Hematopoietic multipotent progenitor cell treated with erythropoietin and hydrocortisone succinate and interleukin-3 and kit ligand, for 15 days (in vitro differentiated cells): ENCODE measurements at regions not wholly inside any gene's neighbourhood (a gene's known extent, or its start where the extent isn't known, plus 50 kb on each side); places are given as distances from the start of the nearest gene placed in this dataset.
"Not testable (repeated sequence)": the region's sequence is repeated elsewhere in the genome, so short reads cannot be mapped to it uniquely, and the experiment has no call there.

Experiments
- DNase-seq: peaks from one replicate; pipeline ENCODE4 v3.0.0-alpha.2; 2015; ENCODE audit warnings: low spot score

GRCh38 chr3:197368330-197368729, 69.9 kb upstream of the DLG1 start:
- no peak for DNase-seq

DNA sequence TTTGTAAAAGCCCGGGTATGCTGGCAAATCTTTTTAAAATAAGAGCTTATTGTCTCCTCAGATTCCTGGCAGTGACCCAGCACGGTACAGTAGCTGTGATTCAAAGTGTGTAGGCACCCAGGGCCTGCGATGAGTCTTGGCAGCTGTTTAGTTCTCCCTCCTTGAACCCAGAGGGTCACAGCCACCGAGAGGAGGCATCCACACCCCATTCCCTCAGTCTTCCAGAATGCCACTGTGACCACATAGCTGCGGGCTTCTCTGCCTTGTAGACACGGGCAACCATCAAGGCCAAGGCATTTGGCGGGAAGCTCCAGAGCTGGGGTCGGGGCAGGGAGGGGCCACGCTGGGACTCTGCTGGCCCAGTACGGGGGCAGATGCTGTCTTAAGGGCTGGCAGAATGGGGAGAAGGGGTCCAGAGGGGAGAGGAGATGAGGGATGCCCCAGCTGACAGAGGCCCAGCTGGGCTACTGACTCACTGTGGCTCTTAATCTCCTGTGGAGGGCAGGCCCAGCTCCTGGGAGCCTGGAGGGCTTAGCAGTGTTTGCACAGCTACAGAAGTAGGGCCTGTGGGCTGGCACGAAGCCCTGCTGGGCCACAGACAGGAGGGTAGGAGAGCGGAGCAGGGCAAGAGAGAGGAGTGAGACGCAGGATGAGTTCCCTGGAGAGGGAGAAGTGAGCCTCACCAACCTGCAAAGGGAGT, 68.8 kb upstream of the DLG1 start:
- no peak for DNase-seq

GRCh38 chr3:197366301-197367044, 68.1 kb upstream of the DLG1 start:
- DNase-seq: no peak

DNA sequence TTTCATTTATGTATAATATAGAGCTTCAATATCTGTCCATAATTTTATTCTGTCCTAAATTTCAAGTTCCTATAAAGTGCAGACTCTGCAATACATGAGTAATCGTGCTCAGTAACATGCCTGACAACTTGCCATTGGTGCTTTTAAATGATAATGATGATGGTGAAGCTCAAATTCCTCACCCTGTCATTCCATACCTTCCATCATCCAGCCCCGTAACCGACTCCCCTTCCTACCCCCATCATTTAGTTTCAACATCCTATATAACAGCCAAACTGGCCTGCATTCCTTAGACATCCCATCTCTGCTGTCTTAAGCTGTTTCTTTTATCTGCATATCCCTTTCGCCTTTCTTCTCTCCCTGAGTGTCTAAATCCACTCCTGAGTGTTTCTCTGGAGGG, 67.2 kb upstream of the DLG1 start:
- DNase-seq: no peak

DNA sequence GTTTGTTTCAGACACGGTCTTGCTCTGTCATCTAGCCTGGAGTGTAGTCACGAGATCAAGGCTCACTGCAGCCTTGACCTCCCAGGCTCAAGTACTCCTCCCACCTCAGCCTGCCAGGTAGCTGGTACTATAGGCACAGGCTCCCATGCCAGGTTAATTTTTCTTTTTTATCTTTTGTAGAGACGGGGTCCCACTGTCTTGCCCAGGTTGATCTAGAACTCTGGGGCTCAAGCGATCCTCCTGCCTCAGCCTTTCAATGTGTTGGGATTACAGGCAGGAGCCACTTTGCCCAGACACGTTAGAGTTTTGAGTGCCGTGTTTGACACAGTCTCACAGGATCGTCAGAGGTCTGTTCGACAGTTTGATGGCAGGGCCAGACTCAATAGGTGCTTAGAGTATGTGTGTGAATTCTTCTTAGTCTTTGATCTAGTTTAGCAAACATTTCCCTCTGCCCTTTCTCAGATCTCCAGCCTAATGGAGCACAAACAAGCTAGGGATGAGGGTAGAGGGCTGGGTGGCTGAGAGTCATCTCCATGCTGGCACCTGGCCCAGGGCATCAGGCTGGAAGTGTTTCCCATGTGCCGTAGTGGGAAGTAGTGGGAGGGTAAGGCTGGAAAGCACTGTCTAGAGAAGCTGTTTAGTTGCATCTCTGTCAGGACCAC, 66.1 kb upstream of the DLG1 start:
- no peak for DNase-seq

DNA sequence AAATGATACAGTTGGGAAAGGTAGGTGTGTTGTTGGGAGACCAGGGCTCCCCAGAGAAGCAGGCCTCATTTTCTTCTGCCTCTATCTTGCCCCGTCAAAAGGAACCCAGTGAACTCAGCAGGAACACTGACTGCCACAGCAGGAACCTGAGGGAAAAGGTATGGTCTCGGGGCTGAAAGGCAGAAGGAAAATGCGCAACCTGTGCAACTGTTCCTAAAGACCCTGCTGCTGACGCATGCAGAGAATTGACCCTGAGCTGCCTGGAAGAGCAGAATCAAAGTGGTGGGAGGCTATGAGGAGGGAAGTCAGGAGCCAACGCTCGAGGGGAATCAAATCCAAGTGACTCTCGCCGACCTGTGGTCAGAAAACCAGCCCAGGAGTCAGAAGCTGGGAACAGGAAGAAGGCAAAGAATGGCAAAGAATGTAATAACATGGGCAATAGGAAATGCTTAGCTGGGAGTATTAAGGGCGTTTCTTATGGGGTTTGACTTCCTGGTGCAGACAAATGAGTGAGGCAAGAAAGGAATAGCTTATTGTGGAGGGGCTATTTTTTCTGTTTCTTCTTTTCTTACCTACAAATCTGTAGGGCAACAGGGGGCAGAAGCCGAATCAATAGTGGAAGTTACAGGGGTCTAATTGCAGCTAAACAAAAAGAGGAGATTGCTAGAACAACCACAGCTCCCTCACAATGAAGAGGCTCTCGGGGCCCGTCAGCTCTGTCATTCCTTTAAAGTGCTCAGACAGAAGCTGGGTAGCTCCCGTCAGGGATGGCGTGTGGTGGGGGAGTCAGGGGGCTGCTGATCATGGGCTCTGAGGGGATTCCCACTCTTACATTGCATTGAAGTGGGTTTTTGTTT, 65.4 kb upstream of the DLG1 start:
- no peak for DNase-seq

- DNase-seq: no peak
Observed at GRCh38 chr3:197362081-197362480, 63.7 kb upstream of the DLG1 start.

DNA sequence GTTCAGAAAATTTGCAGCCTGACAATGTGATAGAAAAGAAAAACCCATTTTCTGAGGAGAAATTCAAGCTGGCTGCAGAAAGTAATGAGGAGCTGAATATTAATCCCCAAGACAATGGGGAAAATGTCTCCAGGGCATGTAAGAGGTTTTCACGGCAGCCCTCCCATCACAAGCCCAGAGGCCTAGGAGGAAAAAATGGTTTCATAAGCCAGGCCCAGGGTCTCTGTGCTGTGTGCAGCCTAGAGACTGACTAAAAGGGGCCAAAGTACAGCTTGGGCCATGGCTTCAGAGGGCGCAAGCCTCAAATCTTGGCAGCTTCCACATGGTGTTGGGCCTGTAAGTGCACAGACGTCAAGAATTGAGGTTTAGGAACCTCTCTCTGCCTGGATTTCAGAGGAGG, 61.7 kb upstream of the DLG1 start:
- not testable (repeated sequence) for DNase-seq

GRCh38 chr3:197359476-197359875, 61.1 kb upstream of the DLG1 start:
- DNase-seq: not testable (repeated sequence)

GRCh38 chr3:197356741-197357140, 58.3 kb upstream of the DLG1 start:
- no peak for DNase-seq

- no peak for DNase-seq
Observed at GRCh38 chr3:197356275-197356674, 57.9 kb upstream of the DLG1 start.

DNA sequence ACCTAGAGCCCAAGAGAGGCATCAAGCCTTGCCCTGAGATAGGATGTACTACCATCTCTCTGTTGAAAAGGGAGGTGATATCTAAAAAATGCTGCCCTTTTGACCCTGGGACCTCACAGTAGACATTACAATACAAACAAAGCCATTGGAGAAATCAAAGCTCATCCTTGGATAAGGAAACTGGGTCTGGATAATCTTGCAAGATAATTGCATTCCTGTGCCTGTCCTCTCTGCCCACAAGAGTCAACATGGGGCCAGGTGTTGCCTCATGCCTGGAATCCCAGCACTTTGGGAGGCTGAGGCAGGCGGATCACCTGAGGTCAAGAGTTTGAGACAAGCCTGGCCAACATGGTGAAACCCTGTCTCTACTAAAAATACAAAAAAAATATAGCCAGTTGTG, 57.3 kb upstream of the DLG1 start:
- DNase-seq: no peak

- no peak for DNase-seq
Observed at GRCh38 chr3:197354568-197355001, 56.2 kb upstream of the DLG1 start.

DNA sequence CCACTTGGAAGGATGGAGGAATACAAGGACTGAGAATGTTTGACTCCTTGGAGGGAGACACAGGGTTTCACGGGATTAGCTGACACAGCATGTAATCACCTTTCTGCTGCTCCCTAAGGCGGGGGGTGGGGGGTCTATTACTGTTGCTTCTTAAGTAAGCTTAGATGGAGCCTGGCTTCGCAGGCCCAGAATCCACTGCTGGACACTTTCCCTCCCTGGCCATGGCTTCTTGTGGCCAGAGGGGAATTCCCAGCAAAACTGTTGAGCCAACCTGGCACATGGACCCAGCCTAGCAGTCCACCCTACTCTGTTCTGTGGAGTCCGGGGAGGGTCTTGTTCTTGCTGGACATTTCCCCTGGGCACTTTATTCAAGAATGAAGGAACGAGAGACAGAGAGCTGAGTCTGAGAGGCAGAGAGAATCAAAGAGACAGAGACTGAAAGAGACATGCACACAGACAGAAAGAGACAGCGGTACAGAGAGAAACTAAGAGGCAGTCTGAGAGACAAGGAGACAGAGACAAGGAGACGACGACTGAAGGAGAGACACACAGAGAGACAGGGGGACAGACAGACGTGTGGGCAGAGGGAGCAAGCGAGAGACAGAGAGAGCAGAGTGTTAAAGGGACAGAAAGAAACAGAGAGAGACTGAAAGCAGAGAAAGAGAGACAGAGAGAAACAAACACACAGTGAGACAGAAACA, 55.6 kb upstream of the DLG1 start:
- DNase-seq: no peak

- DNase-seq: no peak
Observed at GRCh38 chr3:197353001-197353866, 54.8 kb upstream of the DLG1 start.

GRCh38 chr3:197352382-197352781, 54.0 kb upstream of the DLG1 start:
- DNase-seq: no peak

DNA sequence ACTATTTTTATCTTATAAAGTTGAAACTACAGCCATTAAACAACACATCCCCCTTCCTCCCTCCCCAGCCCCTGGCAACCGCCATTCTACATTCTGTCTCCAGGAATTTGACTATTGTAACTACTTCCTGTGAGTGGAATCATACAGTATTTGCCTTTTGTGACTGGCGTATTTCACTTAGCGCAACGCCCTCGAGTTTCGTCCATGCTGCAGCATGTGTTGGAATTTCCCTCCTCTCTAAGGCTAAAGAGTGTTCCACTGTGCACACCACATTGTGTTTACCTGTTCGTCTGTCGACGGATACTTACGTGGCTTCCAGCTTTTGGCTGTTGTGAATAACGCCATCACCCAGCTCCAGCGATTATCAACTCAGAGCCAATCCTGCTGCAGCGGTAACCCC, 52.0 kb upstream of the DLG1 start:
- DNase-seq: no peak

DNA sequence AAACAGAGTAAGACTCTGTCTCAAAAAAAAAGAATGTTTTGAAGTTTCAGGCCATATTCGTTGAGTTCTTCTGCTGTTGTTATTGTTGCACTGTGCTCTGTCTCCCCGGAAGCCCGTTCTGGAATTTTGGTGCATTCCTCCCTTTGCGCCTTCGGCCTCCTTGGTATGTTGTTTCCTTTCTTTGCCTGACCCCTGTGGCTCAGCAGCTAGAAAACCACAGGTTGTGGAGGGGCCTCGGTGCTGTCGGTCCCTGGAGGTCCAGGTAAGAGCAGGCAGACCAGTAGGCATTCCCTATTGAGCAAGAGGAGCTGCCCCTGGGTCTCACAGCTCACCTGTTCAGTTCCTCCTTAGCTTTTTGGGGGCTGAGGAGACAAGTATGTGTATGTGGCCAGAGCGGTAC, 51.0 kb upstream of the DLG1 start:
- no peak for DNase-seq
